H1 (cell line): ENCODE measurements at regions not wholly inside any gene's neighbourhood (a gene's known extent, or its start where the extent isn't known, plus 50 kb on each side); places are given as distances from the start of the nearest gene placed in this dataset.

Experiments
- CTCF ChIA-PET: fragments of 300-600 bp; sonication (Branson Sonifier 250); formaldehyde crosslinking; loops from one replicate; lab custom pipeline; 2021; ENCODE audit not compliant: partially characterized antibody; lab: Charles Lee
- POLR2A ChIA-PET: fragments of 300-600 bp; sonication (Branson Sonifier 250); formaldehyde crosslinking; loops from one replicate; lab custom pipeline; 2021; ENCODE audit warnings: inconsistent platforms; ENCODE audit not compliant: partially characterized antibody; lab: Charles Lee
- DNase-seq, 2 experiments: peaks; one replicate each; pipeline versions ENCODE4 v3.0.0 to v3.0.0-alpha.2; 2010 to 2022; ENCODE audit warnings: low spot score in 2 of 2, low read depth in 1 of 2, mixed read lengths in 1 of 2
- FAIRE-seq: peaks from 2 replicates; lab custom pipeline; 2011; peaks lifted over from hg19 to GRCh38; lab: Jason Lieb, UNC
- H2AFZ ChIP-seq: 2 replicates; pipeline ENCODE4 v1.8.1; 2012; ENCODE audit warnings: low read length, inconsistent platforms
- H2AK5ac ChIP-seq: 2 replicates; pipeline ENCODE4 v1.6.1; 2013; ENCODE audit warnings: low read depth, low read length
- H2BK120ac ChIP-seq: replicated peaks from 2 replicates; pipeline ENCODE3; 2013; ENCODE audit warnings: low read depth, low read length, inconsistent platforms
- H2BK12ac ChIP-seq: 2 replicates; pipeline ENCODE4 v1.6.1; 2013; ENCODE audit warnings: low read depth, low read length
- H2BK15ac ChIP-seq: 2 replicates; pipeline ENCODE4 v1.6.1; 2013; ENCODE audit warnings: low read length
- H2BK20ac ChIP-seq: 2 replicates; pipeline ENCODE4 v1.6.1; 2013; ENCODE audit warnings: low read length
- H2BK5ac ChIP-seq: 2 replicates; pipeline ENCODE4 v1.6.1; 2013; ENCODE audit warnings: low read depth, low read length
- H3K14ac ChIP-seq: 2 replicates; pipeline ENCODE4 v1.6.1; 2013; ENCODE audit warnings: inconsistent platforms; ENCODE audit not compliant: insufficient read length
- H3K18ac ChIP-seq: 2 replicates; pipeline ENCODE4 v1.6.1; 2013; ENCODE audit warnings: low read length; ENCODE audit errors: extremely low read depth
- H3K23ac ChIP-seq: 2 replicates; pipeline ENCODE4 v1.6.1; 2013; ENCODE audit warnings: inconsistent platforms; ENCODE audit not compliant: insufficient read length
- H3K23me2 ChIP-seq: 2 replicates; pipeline ENCODE4 v1.6.1; 2013; ENCODE audit warnings: low read depth, low read length
- H3K27ac ChIP-seq: 2 replicates; pipeline ENCODE4 v1.6.1; 2011; ENCODE audit warnings: low read depth, low read length, inconsistent platforms
- H3K27me3 ChIP-seq, 4 experiments: replicated peaks in 1 of 4; 1 replicate in 1 of 4; 2 replicates in 3 of 4; pipeline versions ENCODE4 v1.6.1 to v1.8.1; 2011 to 2013; ENCODE audit warnings: low read length in 3 of 4, mild to moderate bottlenecking in 3 of 4, inconsistent platforms in 2 of 4, mixed read lengths in 2 of 4, moderate library complexity in 1 of 4; ENCODE audit not compliant: control insufficient read depth in 3 of 4, insufficient read depth in 3 of 4; ENCODE audit errors: extremely low read depth in 1 of 4
- H3K36me3 ChIP-seq, 4 experiments: 2 replicates each; pipeline versions ENCODE4 v1.6.1 to v1.8.1; 2011 to 2013; ENCODE audit warnings: mild to moderate bottlenecking in 4 of 4, low read length in 3 of 4, moderate library complexity in 2 of 4, control low read depth in 1 of 4, inconsistent platforms in 1 of 4; ENCODE audit not compliant: insufficient read depth in 4 of 4, control insufficient read depth in 2 of 4
- H3K4ac ChIP-seq: replicated peaks from 2 replicates; pipeline ENCODE3; 2013; ENCODE audit warnings: low read length, low read depth, mixed read lengths, inconsistent platforms; ENCODE audit not compliant: insufficient read length
- H3K4me1 ChIP-seq, 4 experiments: replicated peaks in 1 of 4; 1 replicate in 1 of 4; 2 replicates in 3 of 4; pipeline versions ENCODE4 v1.6.1 to v1.8.1; 2011 to 2013; ENCODE audit warnings: low read length in 3 of 4, inconsistent platforms in 2 of 4, mixed read lengths in 1 of 4; ENCODE audit not compliant: insufficient read depth in 4 of 4, control insufficient read depth in 3 of 4
- H3K4me2 ChIP-seq, 2 experiments: 2 replicates each; pipeline versions ENCODE4 v1.6.1 to v1.8.1; 2011 to 2013; ENCODE audit warnings: low read depth in 2 of 2, low read length in 2 of 2, control low read depth in 1 of 2, inconsistent platforms in 1 of 2, mild to moderate bottlenecking in 1 of 2; ENCODE audit not compliant: insufficient read depth in 1 of 2
- H3K4me3 ChIP-seq, 4 experiments: fragments of 200-600, 300-600 bp in 1 of 4; sonication (generic), shearing (Covaris generic), sonication (Bioruptor Twin) in 1 of 4; 2 replicates each; pipeline versions ENCODE4 v1.5.1 to v1.8.1; 2011 to 2016; ENCODE audit warnings: low read length in 4 of 4, low read depth in 3 of 4, control low read depth in 2 of 4, inconsistent platforms in 2 of 4, mild to moderate bottlenecking in 2 of 4, mixed read lengths in 1 of 4, moderate library complexity in 1 of 4; ENCODE audit not compliant: insufficient read depth in 2 of 4; ENCODE audit errors: extremely low read depth in 1 of 4
- H3K56ac ChIP-seq: replicated peaks from 2 replicates; pipeline ENCODE3; 2013; ENCODE audit warnings: low read depth, mild to moderate bottlenecking, mixed read lengths, low read length, inconsistent platforms; ENCODE audit not compliant: insufficient read length
- H3K79me1 ChIP-seq: 2 replicates; pipeline ENCODE4 v1.6.1; 2013; ENCODE audit warnings: low read depth, low read length, control low read depth
- H3K79me2 ChIP-seq, 2 experiments: 2 replicates each; pipeline versions ENCODE4 v1.6.1 to v1.8.1; 2012 to 2013; ENCODE audit warnings: low read length in 2 of 2, mild to moderate bottlenecking in 2 of 2, inconsistent platforms in 1 of 2; ENCODE audit not compliant: insufficient read depth in 2 of 2, control insufficient read depth in 1 of 2
- H3K9ac ChIP-seq, 4 experiments: replicated peaks in 1 of 4; 1 replicate in 1 of 4; 2 replicates in 3 of 4; pipeline versions ENCODE4 v1.6.1 to v1.8.1; 2011 to 2013; ENCODE audit warnings: low read depth in 3 of 4, low read length in 3 of 4, control low read depth in 2 of 4, mild to moderate bottlenecking in 2 of 4, moderate library complexity in 2 of 4, inconsistent platforms in 1 of 4; ENCODE audit errors: extremely low read depth in 1 of 4
- H3K9me3 ChIP-seq, 2 experiments: 2 replicates each; pipeline versions ENCODE4 v1.6.1 to v1.8.1; 2012 to 2013; ENCODE audit warnings: mild to moderate bottlenecking in 2 of 2, moderate library complexity in 2 of 2, control low read depth in 1 of 2, inconsistent platforms in 1 of 2, low read depth in 1 of 2, low read length in 1 of 2, mixed read lengths in 1 of 2; ENCODE audit not compliant: insufficient read depth in 2 of 2
- H4K20me1 ChIP-seq, 2 experiments: replicated peaks in 1 of 2; 2 replicates each; pipeline versions ENCODE3 to v1.8.1; 2011 to 2013; ENCODE audit warnings: inconsistent platforms in 2 of 2, low read length in 2 of 2, mild to moderate bottlenecking in 1 of 2; ENCODE audit not compliant: insufficient read depth in 2 of 2, control insufficient read depth in 1 of 2
- H4K5ac ChIP-seq: 2 replicates; pipeline ENCODE4 v1.6.1; 2013; ENCODE audit warnings: low read length, low read depth, mixed read lengths, inconsistent platforms; ENCODE audit not compliant: insufficient read length
- H4K8ac ChIP-seq: 2 replicates; pipeline ENCODE4 v1.8.0; 2013; ENCODE audit warnings: mild to moderate bottlenecking, moderate library complexity, low read length, inconsistent platforms; ENCODE audit not compliant: insufficient read depth; ENCODE audit errors: extremely low read depth
- H4K91ac ChIP-seq: replicated peaks from 2 replicates; pipeline ENCODE3; 2013; ENCODE audit warnings: low read length, mixed read lengths, inconsistent platforms; ENCODE audit not compliant: insufficient read length
- GTF2F1 ChIP-seq: IDR thresholded peaks from 2 replicates; pipeline ENCODE4 v1.6.1; 2012; ENCODE audit warnings: low read depth, low read length, improper control_type of control experiment, borderline replicate concordance
- WGBS, 2 experiments: shearing (Covaris generic) in 1 of 2; methylation state at CpG; one replicate each; pipeline versions ENCODE4 v1.1.6 to v1.1.7; 2013 to 2015; ENCODE audit warnings: low lambda C conversion rate in 2 of 2, mixed read lengths in 2 of 2, inconsistent platforms in 1 of 2, low coverage in 1 of 2, missing lambda C conversion rate in 1 of 2; ENCODE audit not compliant: insufficient replicate concordance in 2 of 2, insufficient coverage in 1 of 2, insufficient read length in 1 of 2; ENCODE audit errors: extremely low coverage in 1 of 2, missing lambda C conversion rate in 1 of 2; 5-methylcytosine and 5-hydroxymethylcytosine counted together

- H2BK20ac ChIP-seq: no peak overlapping the region
- no peak overlapping the region for H2BK12ac ChIP-seq
- H3K23me2 ChIP-seq: no peaks in the 10 kb centered on the region
- no peaks in the 10 kb centered on the region for H3K79me1 ChIP-seq
- H2BK15ac ChIP-seq: no peak overlapping the region
- FAIRE-seq (no peak), DNase-seq (no peak)
- no peaks in the 10 kb centered on the region for H3K27me3 ChIP-seq
- H2BK120ac ChIP-seq: no peak overlapping the region
- no peak overlapping the region for H4K8ac ChIP-seq
- no peak overlapping the region for H2BK5ac ChIP-seq
- H3K4me1 ChIP-seq: no peaks in the 10 kb centered on the region
- no peaks in the 10 kb centered on the region for H4K20me1 ChIP-seq
- POLR2A ChIA-PET: no interaction called here
- H3K79me2 ChIP-seq: no peaks in the 10 kb centered on the region
- no peak overlapping the region for H3K4me2 ChIP-seq
- no peak overlapping the region for H2AK5ac ChIP-seq
- H3K4ac ChIP-seq: no peak overlapping the region
- 95% methylated on average over 2 of the region's 2 CpGs; no CpG with 5 or more reads in 1 of the 2 experiments for WGBS, 2 experiments
- no peak overlapping the region for H3K14ac ChIP-seq
- H3K36me3 ChIP-seq: no peaks in the 10 kb centered on the region
- H3K56ac ChIP-seq: no peak overlapping the region
- no peak overlapping the region for H2AFZ ChIP-seq
- H3K18ac ChIP-seq: no peak overlapping the region
- H3K9me3 ChIP-seq: peaks cover 3 to 19% of the 10 kb centered on the region in 2 experiments; a peak in 2 of 4 replicates
- no peak overlapping the region for H3K27ac ChIP-seq
- H3K9ac ChIP-seq: no peak overlapping the region
- no peak overlapping the region for H4K5ac ChIP-seq
- H3K23ac ChIP-seq: no peak overlapping the region
- CTCF ChIA-PET: no interaction called here
- H4K91ac ChIP-seq: no peak overlapping the region
- no peak overlapping the region for H3K4me3 ChIP-seq
- no peak for TF ChIP-seq GTF2F1
These were observed 62.4 kb upstream of the ATIC start for GRCh38 chr2:215249501-215249900.
